NB4 (cell line): ENCODE measurements at regions not wholly inside any gene's neighbourhood (a gene's known extent, or its start where the extent isn't known, plus 50 kb on each side); places are given as distances from the start of the nearest gene placed in this dataset.

Experiments
- DNase-seq: peaks from one replicate; pipeline ENCODE4 v3.0.0; 2010; ENCODE audit warnings: low read depth
- H3K4me3 ChIP-seq: one replicate; pipeline ENCODE4 v1.5.1; 2011; ENCODE audit warnings: mild to moderate bottlenecking, low read depth, low read length, moderate library complexity
- CTCF ChIP-seq: IDR thresholded peaks from one replicate; pipeline ENCODE4 v1.5.1; 2012; ENCODE audit warnings: low read depth, low read length
- MYC ChIP-seq: IDR thresholded peaks from 2 replicates; pipeline ENCODE4 v1.6.1; 2011; ENCODE audit warnings: low read depth, low read length
- POLR2A ChIP-seq: IDR thresholded peaks from 2 replicates; pipeline ENCODE4 v1.6.1; 2011; ENCODE audit warnings: mild to moderate bottlenecking; ENCODE audit not compliant: insufficient read length; ENCODE audit errors: extremely low read depth
- TF ChIP-seq, protein P1 (sequence below): IDR thresholded peaks from 2 replicates; pipeline ENCODE4 v1.6.1; 2011; ENCODE audit warnings: low read depth, low read length

- DNase-seq = no peak
- no peak overlapping the region for H3K4me3 ChIP-seq
- TF ChIP-seq, protein P1, sequence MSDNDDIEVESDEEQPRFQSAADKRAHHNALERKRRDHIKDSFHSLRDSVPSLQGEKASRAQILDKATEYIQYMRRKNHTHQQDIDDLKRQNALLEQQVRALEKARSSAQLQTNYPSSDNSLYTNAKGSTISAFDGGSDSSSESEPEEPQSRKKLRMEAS = no peak
- TF ChIP-seq POLR2A (no peak), MYC (no peak), CTCF (no peak)
Observed at GRCh38 chr12:75938189-75938588, 93.4 kb downstream of the PHLDA1 start.

GRCh38 chr12:75937486-75937885 is 94.1 kb downstream of the PHLDA1 start:
- no peak for DNase-seq
- H3K4me3 ChIP-seq = no peak overlapping the region
- TF ChIP-seq, protein P1 = no peak
- TF ChIP-seq POLR2A (no peak), MYC (no peak), CTCF (no peak)

- no peak overlapping the region for H3K4me3 ChIP-seq
- no peak for DNase-seq
- TF ChIP-seq, protein P1 = no peak
- TF ChIP-seq POLR2A (no peak), MYC (no peak), CTCF (no peak)
Observed at GRCh38 chr12:75936515-75937440, 94.8 kb downstream of the PHLDA1 start.

GRCh38 chr12:75935539-75936242 is 95.9 kb downstream of the PHLDA1 start:
- no peak for DNase-seq
- no peak for TF ChIP-seq CTCF
- TF ChIP-seq POLR2A = no peak
- TF ChIP-seq, protein P1 = no peak
- no peak for TF ChIP-seq MYC
- H3K4me3 ChIP-seq = no peak overlapping the region

GRCh38 chr12:75933101-75933500 is 98.5 kb downstream of the PHLDA1 start:
- TF ChIP-seq POLR2A (no peak), MYC (no peak), CTCF (no peak)
- TF ChIP-seq, protein P1 = no peak
- no peak overlapping the region for H3K4me3 ChIP-seq
- peak; percentile 33 for DNase-seq
